Gastrocnemius medialis (tissue), 4 donors: ENCODE measurements at regions not wholly inside any gene's neighbourhood (a gene's known extent, or its start where the extent isn't known, plus 50 kb on each side); places are given as distances from the start of the nearest gene placed in this dataset.

Experiments
- POLR2A ChIP-seq, 2 donors: fragments of 450-650 bp; IDR thresholded peaks; one replicate each; pipeline ENCODE4 v1.6.1; 2017; ENCODE audit warnings: antibody characterized with exemption in 2 of 2, mild to moderate bottlenecking in 2 of 2, moderate library complexity in 2 of 2
- TF ChIP-seq, protein P1 (sequence below), 5 experiments: fragments of 450-650 bp in 3 of 5; fragments of 200-600 bp in 2 of 5; sonication (generic) in 2 of 5; IDR thresholded peaks in 4 of 5; conservative IDR thresholded peaks in 1 of 5; 1 replicate in 4 of 5; 2 replicates in 1 of 5; pipeline ENCODE4 v1.5.1; 2016 to 2019; ENCODE audit warnings: antibody characterized with exemption in 5 of 5, mild to moderate bottlenecking in 3 of 5, moderate library complexity in 3 of 5

DNA sequence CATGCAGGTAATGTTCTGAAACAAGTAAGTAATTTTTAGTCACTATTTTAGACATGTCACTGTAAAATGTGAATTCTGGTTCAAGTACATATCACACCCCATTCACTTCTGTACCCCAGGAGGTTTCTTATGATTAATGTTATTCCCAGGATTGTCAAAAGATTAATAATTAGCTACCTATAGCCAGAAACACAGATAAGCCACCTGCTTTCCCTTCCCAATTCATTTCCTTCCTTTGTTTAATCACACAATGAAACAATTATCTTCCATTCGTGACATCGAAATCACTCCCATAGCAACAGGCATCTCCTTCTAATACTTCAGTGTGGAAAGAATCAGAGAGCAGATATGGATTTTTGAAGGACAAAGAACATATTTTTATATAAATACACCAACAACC lies 1650.3 kb upstream of the CELF4 start:
- TF ChIP-seq POLR2A (IDR thresholded peaks at IDR 0.05): no peak
- TF ChIP-seq, protein P1, sequence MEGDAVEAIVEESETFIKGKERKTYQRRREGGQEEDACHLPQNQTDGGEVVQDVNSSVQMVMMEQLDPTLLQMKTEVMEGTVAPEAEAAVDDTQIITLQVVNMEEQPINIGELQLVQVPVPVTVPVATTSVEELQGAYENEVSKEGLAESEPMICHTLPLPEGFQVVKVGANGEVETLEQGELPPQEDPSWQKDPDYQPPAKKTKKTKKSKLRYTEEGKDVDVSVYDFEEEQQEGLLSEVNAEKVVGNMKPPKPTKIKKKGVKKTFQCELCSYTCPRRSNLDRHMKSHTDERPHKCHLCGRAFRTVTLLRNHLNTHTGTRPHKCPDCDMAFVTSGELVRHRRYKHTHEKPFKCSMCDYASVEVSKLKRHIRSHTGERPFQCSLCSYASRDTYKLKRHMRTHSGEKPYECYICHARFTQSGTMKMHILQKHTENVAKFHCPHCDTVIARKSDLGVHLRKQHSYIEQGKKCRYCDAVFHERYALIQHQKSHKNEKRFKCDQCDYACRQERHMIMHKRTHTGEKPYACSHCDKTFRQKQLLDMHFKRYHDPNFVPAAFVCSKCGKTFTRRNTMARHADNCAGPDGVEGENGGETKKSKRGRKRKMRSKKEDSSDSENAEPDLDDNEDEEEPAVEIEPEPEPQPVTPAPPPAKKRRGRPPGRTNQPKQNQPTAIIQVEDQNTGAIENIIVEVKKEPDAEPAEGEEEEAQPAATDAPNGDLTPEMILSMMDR (IDR thresholded peaks at IDR 0.05 in 4 of 5, conservative IDR thresholded peaks at IDR 0.05 in 1 of 5): no peak
